ENCODE measurements at regions not wholly inside any gene's neighbourhood (a gene's known extent, or its start where the extent isn't known, plus 50 kb on each side); places are given as distances from the start of the nearest gene placed in this dataset.
"Not testable (repeated sequence)": the region's sequence is repeated elsewhere in the genome, so short reads cannot be mapped to it uniquely, and the experiment has no call there.

DNA sequence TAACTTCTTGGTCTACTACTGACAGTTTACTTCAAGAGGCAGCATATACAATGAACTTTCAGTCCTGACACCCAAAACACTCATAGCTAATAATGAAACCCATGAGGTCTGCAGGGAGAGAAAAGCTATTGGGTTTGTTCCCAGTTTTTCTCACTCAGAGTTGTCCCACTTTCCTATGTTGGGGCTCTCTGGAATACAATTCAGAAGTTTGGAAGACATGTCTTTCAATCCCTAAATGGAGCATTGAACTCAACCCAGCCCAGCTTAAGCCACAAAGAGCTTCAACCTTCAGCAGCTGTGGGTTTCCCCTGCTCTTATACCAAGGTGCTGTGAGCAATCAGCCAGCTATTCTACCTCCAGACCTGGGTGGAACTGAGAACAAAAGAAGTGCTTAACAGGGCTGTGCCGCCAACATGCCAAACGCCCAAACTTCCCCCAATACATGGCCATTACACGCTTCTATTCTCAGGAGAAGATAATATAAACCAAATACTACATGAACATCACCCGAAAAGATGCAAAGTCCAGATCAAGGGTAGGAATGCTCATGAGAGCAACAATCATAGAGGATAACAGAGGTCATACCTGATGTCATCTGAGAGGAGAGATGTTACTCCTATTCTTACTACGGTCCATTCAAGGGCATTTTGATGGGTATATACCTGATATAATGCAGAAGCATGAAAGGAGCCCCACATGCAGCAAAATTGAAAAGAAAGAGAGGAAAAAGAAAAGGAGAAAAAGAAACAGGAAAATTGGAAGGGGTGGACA is 131.2 kb upstream of the TGFBR2 start:
- DNase-seq, result no peak

DNA sequence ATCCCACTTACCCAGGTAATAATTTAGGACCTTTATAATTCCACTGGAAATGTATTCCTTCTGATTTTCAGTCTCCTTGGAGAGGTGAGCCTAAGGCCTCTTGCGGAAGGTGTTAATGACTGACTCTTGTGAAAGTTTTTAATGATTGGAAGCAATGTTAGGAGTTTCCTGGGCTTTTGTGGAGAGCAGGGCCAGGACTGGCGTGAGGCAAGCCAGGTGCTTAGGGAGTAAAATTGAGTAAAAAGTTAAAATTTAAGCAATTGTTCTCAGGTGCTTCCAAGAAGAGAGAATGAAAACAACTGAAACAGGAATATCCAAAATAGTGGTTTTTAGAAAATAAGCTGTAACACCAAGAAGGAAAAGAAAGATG is 130.6 kb upstream of the TGFBR2 start:
- no peak for DNase-seq

DNA sequence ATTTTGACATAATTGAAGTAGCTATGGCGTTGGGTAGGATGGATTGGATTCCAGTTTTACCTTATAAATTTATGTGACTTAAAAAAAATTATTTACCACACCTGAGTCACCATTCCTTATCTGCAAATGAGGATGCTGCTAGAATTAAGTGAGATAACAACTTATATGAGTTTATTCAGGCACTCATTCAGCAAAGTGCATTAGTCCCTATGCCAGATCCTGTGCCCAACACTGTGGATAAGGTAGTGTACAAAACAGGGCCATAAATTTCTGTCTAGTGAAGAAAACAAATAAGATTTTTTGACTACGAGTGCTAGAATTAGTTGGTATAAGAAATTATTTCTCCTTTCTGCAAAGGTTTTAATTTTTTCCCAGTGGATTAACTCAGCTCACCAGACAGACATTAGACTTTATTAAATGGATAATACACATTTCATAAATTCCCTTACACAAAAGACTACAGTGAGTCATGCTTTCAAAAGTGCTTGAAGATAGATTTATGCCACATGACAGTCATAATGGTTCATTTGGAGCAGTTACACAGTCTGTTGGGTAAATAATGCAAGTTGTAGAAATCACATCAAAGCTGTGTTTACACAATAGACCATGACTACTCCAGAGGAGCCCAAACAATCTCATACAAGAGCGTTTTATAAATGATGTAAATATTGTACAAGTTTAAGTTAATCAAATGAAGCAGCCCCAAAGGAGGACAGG is 129.9 kb upstream of the TGFBR2 start:
- DNase-seq, result peak; percentile 81 to 96

DNA sequence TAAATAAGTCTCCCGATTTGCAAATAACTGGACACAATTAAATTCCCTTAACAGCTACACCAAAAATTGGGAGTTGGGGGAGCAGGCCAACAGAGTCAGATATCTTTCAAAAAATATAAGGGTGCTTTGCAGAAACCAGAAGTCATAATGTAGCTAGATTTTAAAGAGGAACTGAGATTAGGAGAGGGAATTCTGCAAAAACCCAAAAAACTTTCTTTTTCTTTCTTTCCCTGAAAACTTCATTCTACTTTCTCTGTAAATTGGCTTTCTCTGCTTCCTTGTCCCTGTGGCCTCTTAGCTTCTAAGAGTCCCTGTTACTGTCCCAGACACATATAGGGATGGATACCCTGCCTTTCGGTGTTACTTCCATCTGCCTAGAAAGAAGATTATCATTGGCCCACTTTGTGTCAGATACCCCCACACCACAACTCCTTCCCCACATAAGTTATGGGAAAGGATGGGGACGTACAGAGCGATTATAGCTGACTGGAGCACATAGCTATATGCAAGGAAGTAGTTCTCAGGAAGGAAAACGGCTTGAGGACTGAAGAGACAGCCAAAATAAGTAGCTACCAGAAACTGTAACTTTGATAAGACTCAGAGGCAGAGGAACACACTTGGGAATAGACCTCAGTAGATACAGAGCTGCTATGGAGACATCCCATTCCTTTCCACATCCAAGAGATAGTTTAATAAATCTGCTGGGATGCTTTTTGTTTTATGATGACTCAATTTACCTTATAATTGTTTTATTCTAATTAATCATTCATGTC is 129.1 kb upstream of the TGFBR2 start:
- DNase-seq, result no peak

DNA sequence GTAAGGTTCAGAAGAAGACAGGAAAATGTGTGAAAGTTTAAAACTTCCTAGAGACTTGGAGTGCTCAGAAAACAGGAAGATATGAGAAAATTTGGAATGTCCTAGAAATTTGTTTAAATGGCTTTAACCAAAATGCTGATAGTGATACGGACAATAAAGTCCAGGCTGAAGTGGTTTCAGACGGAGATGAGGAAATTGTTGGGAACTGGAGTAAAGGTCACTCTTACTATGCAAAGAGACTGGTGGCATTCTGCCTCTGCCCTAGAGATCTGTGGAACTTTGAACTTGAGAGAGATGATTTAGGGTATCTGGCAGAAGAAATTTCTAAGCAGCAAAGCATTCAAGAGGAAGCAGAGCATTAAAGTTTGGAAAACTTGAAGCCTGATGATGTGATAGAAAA is 126.7 kb upstream of the TGFBR2 start:
- peak; percentile 71 to 72 for DNase-seq

DNA sequence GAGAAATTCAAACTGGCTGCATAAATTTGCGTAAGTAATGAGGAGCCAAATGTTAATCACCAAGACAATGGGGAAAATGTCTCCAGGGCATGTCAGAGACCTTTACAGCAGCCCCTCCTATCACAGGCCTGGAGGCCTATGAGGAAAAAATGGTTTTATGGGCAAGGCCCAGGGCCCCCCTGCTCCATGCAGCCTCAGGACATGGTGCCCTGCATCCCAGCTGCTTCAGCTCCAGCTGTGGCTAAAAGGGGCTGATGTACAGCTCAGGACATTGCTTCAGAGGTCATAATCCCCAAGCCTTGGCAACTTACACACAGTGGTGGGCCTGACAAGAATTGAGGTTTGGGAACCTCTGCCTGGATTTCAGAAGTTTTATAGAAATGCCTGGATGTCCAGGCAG is 126.2 kb upstream of the TGFBR2 start:
- DNase-seq, result not testable (repeated sequence)

DNA sequence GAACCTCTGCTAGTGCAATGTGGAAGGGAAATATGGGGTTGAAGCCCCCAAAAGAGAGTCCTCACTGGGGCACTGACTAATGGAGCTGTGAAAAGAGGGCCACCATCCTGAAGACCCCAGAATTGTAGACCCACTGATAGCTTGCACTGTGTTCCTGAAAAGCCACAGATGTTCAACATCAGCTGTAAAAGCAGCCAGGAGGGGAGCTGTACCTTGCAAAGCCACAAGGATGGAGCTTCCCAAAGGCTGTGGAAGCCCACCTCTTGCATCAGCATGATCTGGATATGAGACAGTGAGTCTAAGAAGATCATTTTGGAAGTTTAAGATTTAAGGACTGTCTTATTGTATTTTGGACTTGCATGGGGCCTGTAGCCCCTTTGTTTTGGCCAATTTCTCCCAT is 125.8 kb upstream of the TGFBR2 start:
- DNase-seq, result no peak

DNA sequence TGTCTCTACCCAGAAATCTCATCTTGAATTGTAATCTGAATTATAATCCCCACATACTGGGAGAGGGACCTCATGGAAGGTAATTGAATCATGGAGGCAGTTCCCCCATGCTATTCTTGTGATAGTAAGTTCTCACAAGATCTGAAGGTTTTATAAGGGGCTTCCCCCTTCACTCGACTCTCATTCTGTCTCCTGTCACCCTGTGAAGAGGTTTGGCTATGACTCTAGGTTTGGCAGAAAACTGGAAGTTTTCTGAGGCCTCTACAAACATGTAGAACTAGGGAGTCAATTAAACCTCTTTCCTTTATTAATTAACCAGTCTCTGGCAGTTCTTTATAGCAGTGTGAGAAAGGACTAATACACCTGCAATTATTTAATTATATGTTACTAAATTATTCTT is 125.2 kb upstream of the TGFBR2 start:
- no peak for DNase-seq

DNA sequence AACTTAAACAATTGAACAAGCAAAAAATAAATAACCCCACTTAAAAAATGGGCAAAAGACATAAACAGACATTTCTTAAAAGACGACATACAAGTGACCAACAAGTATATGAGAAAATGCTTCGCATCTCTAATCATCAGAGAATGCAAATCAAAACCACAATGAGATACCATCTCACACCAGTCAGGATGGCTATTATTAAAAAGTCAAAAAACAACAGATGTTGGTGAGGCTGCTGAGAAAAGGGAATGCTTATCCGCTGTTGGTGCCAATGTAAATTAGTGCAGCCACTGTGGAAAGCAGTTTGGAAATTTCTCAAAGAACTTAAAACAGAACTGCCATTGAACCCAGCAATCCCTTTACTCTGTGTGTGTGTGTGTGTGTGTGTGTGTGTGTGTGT is 122.2 kb upstream of the TGFBR2 start:
- not testable (repeated sequence) for DNase-seq

DNA sequence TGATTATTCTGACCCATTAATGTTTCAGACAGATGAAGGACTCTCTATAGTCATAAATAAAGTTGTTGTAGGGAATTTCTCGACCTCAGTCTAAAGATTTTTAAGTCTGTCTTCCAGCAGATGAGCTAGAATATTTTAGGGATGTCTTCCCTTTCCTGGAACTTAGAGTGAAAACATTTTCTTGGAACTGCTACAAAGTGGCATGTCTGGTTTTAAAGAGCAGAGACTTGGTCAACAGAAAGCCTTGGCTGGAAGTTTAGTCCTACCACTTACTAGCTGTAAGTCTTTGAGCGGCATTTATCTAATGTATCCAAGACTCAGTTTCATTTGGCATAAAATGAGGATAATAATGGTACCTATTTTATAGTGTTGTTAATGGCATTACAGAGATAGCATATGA is 120.0 kb upstream of the TGFBR2 start:
- no peak for DNase-seq

DNA sequence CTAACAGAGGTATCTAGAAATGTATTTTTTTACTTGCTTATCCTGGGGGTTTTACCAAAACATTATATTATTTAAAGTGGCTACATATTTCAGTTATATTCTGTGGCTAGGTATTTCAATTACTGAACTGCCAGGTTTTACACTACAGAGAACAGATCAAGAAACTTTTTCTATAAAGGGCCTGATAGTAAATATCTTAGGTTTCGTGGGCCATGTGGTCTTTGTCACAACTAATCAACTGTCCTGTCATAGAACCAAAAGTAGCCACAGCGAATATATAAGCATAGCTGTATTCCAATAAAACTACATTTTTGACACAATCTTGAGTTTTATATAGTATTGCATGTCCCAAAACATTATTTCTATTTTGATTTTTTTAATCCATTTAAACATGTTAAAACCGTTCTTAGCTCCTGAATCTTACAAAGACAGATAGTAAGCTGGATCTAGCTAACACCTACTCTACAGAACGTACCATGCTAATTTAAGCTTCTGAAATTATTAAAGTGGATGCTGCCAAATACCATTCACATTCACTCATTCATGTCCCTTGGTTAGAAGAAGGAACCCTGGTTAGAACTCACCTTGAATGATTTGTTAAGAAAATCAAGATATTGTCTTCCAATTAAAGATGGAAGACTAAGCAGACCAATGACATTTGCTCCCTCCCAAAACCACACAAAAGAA is 118.2 kb upstream of the TGFBR2 start:
- DNase-seq, result no peak

DNA sequence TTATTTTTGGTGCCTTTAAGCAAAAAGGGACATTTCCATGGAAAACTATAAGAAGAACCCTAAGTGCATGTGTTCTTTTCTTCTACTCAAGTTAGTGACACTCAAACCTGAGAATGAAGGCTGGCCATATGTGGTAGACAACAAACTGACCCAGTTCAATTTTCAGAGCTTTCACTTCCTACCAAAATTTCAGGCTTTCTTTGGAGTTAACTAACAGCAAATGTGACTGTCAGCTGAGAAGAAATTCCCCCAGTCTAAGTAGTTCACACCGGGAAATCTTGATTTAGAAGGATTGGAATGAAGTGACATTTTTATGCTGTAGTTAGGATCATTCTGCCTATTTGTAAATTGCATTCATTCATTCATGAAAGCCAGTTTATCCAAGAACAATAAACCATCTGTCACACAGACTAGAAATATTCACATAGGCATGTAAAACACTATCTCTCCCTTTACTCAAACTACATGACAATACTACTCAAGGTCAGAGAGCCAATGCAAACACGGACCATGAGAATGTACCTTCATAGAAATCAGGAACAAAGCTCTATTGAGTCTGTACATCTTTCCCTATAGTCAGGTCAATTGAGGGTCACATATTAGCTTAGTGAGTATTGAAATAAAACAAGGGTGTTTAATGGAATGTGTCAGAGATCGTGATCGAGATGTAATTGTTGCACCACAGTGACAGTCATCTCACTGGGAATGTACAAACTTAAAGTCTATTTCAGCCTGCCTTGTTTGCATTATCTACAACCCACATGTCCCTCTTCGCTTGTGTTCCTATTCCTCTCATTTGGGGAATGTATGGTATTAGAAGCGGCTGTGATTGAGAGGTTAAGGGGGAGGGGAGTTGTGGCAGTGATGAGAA is 113.8 kb upstream of the TGFBR2 start:
- peak; percentile 62 to 77 for DNase-seq

DNA sequence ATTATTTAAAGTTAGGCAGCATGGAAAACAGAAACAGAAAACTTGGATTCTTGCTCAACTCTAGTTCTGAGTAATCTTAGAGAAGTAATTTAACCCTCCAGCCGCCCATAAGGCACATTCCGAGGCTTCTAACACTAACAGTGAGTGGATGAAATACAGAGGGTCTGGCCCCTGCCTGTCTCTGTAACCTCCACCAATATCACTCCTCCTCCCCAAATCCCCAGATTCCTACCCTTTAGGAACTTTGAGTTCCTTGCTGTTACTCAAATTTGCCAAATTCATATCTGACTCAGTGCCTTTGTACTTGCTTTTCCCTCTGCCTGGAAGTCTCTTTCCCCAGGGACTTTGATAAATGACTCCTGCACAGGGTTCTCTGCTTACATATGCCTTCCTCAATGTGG is 112.5 kb upstream of the TGFBR2 start:
- peak; percentile 64 to 78 for DNase-seq

DNA sequence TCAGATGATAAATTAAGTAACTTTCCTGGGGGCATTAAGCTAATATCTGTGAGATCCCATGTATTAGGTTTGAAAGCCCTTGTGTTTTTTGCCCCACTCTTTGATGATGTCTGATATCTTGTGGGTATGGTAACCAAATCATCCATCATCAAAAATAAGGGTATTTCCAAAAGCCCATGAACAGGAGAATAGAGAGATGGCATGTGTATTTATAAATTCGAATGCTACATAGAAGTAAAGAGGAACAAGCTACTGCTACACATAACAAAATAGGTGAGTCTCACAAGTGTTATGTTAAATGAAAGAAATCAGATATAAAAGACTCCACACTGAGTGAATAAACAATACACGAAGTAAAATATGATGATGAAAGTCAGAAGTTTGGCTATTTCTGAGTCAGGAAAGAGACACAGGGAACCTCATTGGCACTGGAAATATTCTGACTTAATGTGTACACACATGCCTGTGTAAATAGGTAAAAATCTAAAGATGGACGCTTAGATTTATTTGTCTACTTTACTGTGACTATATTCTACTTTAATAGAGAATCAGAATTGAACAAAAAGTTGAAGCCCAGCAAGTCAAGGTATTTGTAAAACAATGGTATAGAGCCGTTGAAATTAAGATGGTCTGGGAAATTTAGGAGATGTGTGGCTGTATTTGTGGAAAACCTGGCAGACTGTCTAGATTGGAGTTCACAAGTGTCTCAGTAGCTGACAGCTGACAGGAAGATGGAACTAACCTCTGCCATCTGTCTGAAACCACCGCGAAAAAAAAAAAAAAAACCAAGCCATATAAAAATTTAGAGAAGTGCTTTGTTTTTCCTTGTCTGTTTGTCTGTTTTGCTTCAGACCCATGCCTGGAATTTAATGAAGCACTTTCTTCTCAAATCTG is 111.0 kb upstream of the TGFBR2 start:
- no peak for DNase-seq

DNA sequence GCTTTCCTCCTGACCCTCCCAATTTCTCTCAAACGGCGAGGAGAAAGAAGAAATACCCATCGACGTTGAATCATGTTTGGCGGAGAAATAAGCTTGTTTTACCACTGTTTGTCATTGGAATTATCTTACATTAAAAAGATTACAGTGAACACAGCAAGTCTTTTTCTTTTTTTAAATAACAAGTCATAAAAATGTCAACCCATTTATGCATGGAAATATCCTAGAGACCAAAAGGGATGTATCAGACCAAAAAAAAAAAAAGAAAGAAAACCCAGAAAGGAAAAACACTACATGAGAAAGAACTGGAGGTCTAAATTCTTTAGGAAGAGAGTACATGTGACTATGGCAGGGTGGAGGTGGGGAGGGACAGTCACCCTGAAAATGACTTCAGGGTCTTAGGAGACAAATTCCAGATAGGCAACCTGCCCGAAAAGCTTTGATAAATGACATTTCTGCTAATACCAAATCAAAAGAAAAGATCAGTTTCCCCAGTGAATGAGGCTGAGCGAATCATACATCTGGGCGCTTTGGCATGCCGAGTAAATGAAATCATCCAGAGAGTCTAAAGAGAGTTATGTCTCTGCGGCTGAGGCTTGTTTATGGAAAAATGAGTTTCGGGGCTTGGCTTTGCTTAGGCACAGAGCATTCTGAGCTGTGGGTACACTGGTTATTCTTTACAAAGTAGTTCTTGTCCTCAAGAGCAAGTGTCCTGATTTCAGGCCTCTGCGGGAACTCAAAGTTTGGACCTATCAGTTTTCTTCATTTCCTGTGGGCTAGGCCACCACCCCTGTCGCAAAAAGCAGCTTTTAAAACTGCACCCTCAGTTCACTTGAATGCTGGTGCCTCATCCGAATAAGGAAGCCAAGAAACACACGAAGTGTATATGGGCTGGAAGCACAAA is 110.1 kb upstream of the TGFBR2 start:
- DNase-seq, result no peak

DNA sequence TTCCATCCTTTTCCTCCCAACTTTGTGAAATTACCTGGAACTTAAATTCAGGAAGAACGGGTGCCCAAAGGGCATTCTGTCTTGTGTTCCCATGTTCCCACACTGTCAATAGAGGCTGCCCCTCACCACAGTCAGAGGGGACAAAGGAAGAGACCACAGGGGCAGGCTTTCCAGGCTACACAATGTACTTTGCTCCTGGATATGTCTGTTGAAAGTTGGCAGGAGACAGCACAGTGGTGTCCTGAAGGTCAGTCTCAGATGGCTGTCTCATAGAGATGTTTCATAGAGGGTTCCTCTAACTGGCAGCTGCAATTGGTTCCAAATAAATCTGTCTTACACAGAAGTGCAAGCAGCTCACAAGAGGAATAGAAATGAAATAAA is 107.8 kb upstream of the TGFBR2 start:
- DNase-seq, result no peak

DNA sequence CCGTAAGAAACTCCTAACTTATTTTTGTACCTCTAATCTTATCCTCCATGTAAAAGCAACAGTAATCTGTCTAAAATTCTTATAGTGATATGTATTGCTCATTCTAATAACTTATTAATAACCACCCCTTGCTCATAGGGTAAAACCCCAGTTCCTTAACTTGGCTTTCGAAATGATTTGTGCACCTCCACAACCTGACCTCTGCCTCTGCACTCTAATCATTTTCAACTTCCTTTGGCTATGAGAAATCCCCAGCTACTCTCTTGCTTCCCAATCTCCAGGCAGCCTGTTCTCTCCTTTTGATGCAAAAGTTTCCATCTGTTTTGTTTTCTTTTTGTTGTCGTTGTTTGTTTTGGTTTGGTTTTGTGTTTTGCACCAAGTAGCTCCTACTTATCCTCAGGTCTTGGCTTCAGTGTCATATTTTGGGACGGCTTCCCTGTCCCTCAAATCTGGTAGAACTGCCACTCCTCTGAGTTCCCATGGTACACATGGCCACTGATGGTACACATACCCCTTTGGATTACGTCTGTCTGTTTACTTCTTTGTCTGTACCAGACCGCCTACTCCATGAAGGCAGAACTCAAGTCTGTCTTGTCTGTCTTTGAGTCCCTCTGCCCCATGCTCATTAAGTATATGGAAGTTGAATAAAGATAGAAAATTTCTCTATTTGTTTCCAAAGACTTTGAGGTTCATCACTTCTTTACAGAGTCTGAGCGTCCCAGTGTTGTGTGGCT is 105.6 kb upstream of the TGFBR2 start:
- DNase-seq, result peak in 1 of 2 donors; percentile 56

DNA sequence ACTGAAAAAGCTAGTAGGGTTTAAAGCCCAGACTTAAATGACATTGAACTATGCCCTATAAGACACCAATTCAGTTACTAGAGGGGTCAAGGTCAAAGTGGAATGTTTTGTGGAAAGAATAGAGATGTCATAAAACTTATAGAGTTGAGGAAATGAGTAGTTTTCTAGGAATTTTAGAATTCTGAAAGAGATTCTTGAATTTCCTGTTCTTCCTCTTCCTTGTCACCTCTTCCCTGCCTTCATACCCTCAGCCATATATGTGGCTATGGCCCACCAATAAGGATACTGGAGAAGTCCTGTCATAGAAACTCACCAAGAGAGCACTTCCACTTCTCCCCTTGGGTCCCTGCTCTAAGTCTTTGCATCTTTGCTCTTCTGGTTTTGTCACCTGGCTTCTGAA is 104.9 kb upstream of the TGFBR2 start:
- no peak for DNase-seq

DNA sequence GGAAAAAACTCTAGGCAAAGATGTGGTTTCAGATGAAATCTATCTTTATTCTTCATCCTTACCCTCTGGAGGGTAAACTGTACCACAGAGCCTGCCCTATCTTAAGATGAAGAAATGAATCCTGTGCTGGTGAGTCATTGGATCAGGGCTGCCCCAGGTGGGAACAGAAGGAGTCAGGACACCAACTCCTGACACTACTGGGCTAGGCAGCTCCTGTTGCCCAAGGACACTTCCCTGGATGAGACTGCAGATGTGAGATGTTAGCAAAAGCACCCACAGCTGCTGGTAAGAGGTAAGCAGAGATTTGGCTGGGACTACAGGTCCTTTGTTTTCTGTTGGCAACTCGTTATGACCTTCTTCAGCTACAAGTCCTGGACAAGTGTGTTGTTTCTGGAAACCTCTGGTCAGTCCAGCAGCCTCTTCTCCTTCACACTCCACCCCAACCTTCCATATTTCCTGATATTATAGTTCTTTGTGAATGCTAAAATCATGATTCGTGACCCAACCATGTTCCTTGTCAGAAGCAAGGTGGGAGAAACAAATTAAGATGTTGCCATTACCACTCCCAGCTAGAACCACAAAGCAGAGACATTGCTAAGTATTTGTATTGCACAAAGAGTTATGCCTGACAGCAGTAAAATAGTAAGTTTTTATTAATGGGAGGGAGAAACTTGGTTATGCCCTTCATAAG is 104.2 kb upstream of the TGFBR2 start:
- DNase-seq, result peak in 1 of 2 donors; percentile 25

All from inflammatory macrophage treated with lipopolysaccharide for 1 hour (primary cell).